ENCODE measurements at regions not wholly inside any gene's neighbourhood (a gene's known extent, or its start where the extent isn't known, plus 50 kb on each side); places are given as distances from the start of the nearest gene placed in this dataset.

- TF ChIP-seq ESRRA (IDR thresholded peaks at IDR 0.05; ENCODE audit: borderline replicate concordance, low read length) (no peak), CHD2 (IDR thresholded peaks at IDR 0.05; ENCODE audit: low read length, partially characterized antibody) (no peak)
Measured at GRCh38 chr9:135350003-135350315, 129.6 kb upstream of the PPP1R26 start.

All from A549 (cell line).